ENCODE measurements at regions not wholly inside any gene's neighbourhood (a gene's known extent, or its start where the extent isn't known, plus 50 kb on each side); places are given as distances from the start of the nearest gene placed in this dataset.

DNA sequence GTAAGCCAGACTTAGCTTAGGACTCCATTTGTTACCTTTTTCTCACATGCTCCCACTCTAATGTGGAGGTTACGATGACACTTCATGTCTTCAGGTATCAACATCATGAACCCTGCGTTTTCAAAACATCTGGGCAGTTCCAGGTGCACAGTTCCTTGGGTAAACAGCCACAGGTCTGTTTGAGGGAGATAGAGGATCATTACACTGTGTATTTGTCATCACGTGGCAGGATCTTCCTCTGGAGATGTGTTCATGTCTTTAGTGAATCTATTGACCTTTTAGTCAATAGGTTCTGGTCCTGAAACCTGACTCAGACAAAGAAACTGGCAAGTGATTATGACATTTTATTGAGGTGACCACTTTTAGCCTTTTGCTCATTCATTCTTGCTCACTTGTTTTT is 145.5 kb downstream of the ANKRD7 start:
- TF ChIP-seq CTCF (conservative IDR thresholded peaks at IDR 0.05; ENCODE audit: low read depth): no peak
- CTCF ChIA-PET: no interaction called here
- POLR2A ChIA-PET (ENCODE audit: low non-redundant PET): no interaction called here
- H3K27ac ChIP-seq: no peak overlapping the region
- no peak for DNase-seq (ENCODE audit: low spot score)

DNA sequence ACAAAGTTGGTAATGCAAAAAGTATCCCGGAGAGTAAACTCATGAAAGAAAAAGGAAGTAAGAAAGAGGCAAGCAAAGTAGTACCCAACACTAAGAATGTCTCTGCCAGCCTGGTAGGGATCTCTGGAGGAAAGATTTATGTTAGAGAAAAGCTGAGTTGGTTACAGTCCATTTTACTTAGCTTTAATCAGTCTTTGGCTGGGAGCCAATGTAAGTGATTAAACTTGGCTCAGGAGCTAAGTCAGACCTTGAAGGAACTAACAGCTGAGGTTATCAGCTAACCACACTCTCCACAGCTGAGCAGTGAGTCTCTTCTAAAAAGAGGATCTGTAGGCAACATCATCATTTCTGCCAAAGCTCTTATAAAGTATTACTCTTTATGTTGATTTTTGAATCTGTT is 148.0 kb downstream of the ANKRD7 start:
- ChIA-PET POLR2A (ENCODE audit: low non-redundant PET) (no interaction called here), CTCF (no interaction called here)
- TF ChIP-seq CTCF (conservative IDR thresholded peaks at IDR 0.05; ENCODE audit: low read depth): no peak
- H3K27ac ChIP-seq: no peak overlapping the region
- DNase-seq (ENCODE audit: low spot score): no peak

DNA sequence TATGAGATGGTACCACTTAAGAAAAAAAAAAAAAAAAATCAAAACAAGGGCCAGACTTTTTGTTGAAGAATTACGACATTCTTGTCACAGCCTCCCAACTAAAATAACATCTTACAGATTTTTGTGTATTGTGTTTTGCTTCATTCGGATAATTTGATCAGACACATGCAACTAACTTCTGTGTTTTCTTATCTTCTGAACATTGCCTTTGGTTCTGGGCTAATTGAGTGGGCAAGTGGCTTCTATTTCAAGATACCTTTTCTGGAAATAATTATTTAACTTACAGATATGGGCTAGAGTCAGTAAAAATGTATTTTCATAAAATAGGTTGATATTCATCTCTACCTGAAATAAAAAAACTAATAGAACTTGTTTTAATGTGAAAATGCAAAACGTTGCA is 165.1 kb downstream of the ANKRD7 start:
- ChIA-PET CTCF (interaction anchor here (0.7 kb wide), 1 partner anchor 25 kb away, joined by 5 read pairs; no protein-coding TSS in a partner anchor), POLR2A (ENCODE audit: low non-redundant PET) (no interaction called here)
- no peak overlapping the region for H3K27ac ChIP-seq
- TF ChIP-seq CTCF (conservative IDR thresholded peaks at IDR 0.05; ENCODE audit: low read depth): no peak
- no peak for DNase-seq (ENCODE audit: low spot score)

DNA sequence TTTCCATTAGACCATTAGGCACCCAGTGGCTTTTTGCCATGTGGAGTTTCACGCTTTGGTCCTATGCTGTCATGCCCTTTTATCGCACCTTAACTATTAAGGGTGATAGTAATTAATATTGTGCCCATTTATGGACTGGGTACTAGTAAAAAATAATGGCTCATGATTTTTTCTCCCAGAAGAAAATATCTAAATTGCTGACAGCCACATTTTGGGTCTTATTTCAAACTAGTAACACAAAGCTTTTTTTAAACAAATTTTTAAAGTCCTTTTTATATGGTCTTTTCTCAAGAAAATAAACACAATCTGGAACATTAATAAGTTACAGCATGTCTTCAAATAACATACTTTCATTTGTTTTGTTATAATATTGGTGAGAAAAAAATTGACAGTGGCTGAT is 179.7 kb downstream of the ANKRD7 start:
- ChIA-PET POLR2A (ENCODE audit: low non-redundant PET) (no interaction called here), CTCF (no interaction called here)

GRCh38 chr7:118418433-118418832 is 193.9 kb downstream of the ANKRD7 start:
- CTCF ChIA-PET: interaction anchor here (1.1 kb wide), 1 partner anchor 19 kb away, joined by 3 read pairs; no protein-coding TSS in a partner anchor
- H3K27ac ChIP-seq: no peak overlapping the region
- DNase-seq (ENCODE audit: low spot score): no peak
- POLR2A ChIA-PET (ENCODE audit: low non-redundant PET): no interaction called here
- TF ChIP-seq CTCF (conservative IDR thresholded peaks at IDR 0.05; ENCODE audit: low read depth): no peak

More for the DNA sequence above, 179.7 kb downstream of the ANKRD7 start:
- no peak overlapping the region for H3K27ac ChIP-seq
- TF ChIP-seq CTCF (conservative IDR thresholded peaks at IDR 0.05; ENCODE audit: low read depth): no peak
- no peak for DNase-seq (ENCODE audit: low spot score)

GRCh38 chr7:118420888-118421287 is 196.4 kb downstream of the ANKRD7 start:
- ChIA-PET CTCF (no interaction called here), POLR2A (ENCODE audit: low non-redundant PET) (no interaction called here)

More at GRCh38 chr7:118420888-118421287, 196.4 kb downstream of the ANKRD7 start:
- no peak for DNase-seq (ENCODE audit: low spot score)
- H3K27ac ChIP-seq: no peak overlapping the region
- TF ChIP-seq CTCF (conservative IDR thresholded peaks at IDR 0.05; ENCODE audit: low read depth): no peak

Data from RWPE1 (cell line).